Stomach (tissue), 8 donors: ENCODE measurements at regions not wholly inside any gene's neighbourhood (a gene's known extent, or its start where the extent isn't known, plus 50 kb on each side); places are given as distances from the start of the nearest gene placed in this dataset.

Experiments
- DNase-seq, 2 donors: peaks; one replicate each; pipeline versions ENCODE4 v3.0.0 to v3.0.0-alpha.2; 2013 to 2019
- H3K27ac ChIP-seq, 5 donors: fragments of 200-600 bp in 4 of 5; sonication (generic) in 4 of 5; one replicate each; pipeline ENCODE4 v1.5.1; 2013 to 2019; ENCODE audit warnings: mild to moderate bottlenecking in 1 of 5, moderate library complexity in 1 of 5
- H3K27me3 ChIP-seq, 3 donors: fragments of 200-600 bp; sonication (generic); one replicate each; pipeline ENCODE4 v1.5.1; 2017 to 2019; ENCODE audit warnings: mixed run types in 1 of 3
- H3K36me3 ChIP-seq, 4 donors: fragments of 200-600 bp; sonication (generic); 1 replicate in 3 of 4; 2 replicates in 1 of 4; pipeline ENCODE4 v1.5.1; 2016 to 2019
- H3K4me1 ChIP-seq, 4 donors: fragments of 200-600 bp; sonication (generic); one replicate each; pipeline ENCODE4 v1.5.1; 2016 to 2019
- H3K4me3 ChIP-seq, 4 donors: fragments of 200-600 bp; sonication (generic) in 3 of 4; one replicate each; pipeline ENCODE4 v1.5.1; 2016 to 2019; ENCODE audit warnings: mild to moderate bottlenecking in 1 of 4
- H3K9me3 ChIP-seq, 4 donors: fragments of 200-600 bp; sonication (generic); one replicate each; pipeline ENCODE4 v1.5.1; 2016 to 2019
- EP300 ChIP-seq: sonication (generic); formaldehyde crosslinking; IDR thresholded peaks from one replicate; pipeline ENCODE4 v1.6.1; 2017; ENCODE audit warnings: antibody characterized with exemption
- POLR2A ChIP-seq, 4 donors: fragments of 450-650 bp; IDR thresholded peaks; one replicate each; pipeline ENCODE4 v1.6.1; 2016; ENCODE audit warnings: antibody characterized with exemption in 4 of 4, control low read depth in 2 of 4, mild to moderate bottlenecking in 1 of 4, moderate library complexity in 1 of 4
- POLR2AphosphoS5 ChIP-seq, 3 donors: sonication (generic); formaldehyde crosslinking; IDR thresholded peaks; one replicate each; pipeline ENCODE4 v1.6.1; 2016; ENCODE audit warnings: antibody characterized with exemption in 3 of 3
- WGBS, 5 donors: extraction: QIAGEN DNeasy Blood & Tissue Kit in 3 of 5; methylation state at CpG; one replicate each; pipeline versions ENCODE4 v1.1.5 to v1.1.7; 2013 to 2018; 5-methylcytosine and 5-hydroxymethylcytosine counted together
- intact Hi-C: fragments of 100-400 bp; cut with DNase I; formaldehyde crosslinking; loops from one replicate; pipeline ENCODE4 v1.15.1; 2023; ENCODE audit warnings: low total_unique reads
- TF ChIP-seq, protein P1 (sequence below), 7 experiments: fragments of 450-650 bp in 4 of 7; fragments of 200-600 bp in 3 of 7; sonication (generic) in 3 of 7; IDR thresholded peaks; one replicate each; pipeline ENCODE4 v1.5.1; 2016 to 2019; ENCODE audit warnings: antibody characterized with exemption in 7 of 7, control low read depth in 2 of 7, mild to moderate bottlenecking in 1 of 7
- donor health status: healthy with polysubstance abuse.
- donor health status: Bipolar disorder and iron deficiency.
- donor health status: healthy.

DNA sequence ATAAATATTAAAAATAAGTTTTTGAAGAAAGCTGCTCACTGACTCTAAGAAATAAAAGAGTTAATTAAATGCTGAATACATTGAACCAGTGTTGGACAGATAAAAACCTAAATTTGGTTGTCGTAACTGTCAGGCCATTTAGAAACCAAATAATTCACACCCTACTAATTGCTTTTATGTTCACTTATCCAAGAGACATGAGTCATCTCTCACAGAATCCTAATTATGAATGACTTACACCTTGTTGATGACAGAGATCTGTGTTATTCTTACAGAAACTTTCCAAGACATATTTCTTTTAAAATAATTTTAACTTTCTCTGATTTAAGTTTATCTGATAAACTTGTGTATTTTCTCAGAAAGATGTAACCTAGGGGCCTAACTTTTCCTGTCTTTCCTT is 250.7 kb downstream of the IKZF2 start:
- no peaks in the 10 kb centered on the region for H3K36me3 ChIP-seq

DNA sequence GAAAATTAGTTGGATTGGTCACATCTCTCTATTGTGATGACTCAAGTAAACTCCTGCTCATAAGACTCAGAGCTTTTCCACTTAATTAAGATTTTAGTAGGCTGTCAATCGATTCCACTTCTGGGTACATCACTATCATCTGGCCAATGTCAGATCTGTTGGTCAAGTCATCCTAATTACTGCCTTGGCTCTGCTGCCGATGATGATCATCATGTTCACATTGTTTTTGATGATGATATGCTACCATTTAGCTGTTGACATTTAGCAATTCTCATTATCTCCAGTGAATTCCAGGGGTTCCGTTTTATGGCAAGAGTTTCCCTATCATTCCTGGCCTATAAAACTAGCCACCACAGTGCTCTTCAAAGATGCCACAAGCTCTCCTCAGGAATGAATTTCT is 253.4 kb downstream of the IKZF2 start:
- Histone ChIP-seq H3K4me1 (peaks cover 0 to 9% (median 0%) of the 10 kb centered on the region in 4 donors), H3K4me3 (no peak overlapping the region), H3K9me3 (no peaks in the 10 kb centered on the region), H3K27me3 (no peaks in the 10 kb centered on the region), H3K27ac (no peak overlapping the region), H3K36me3 (no peaks in the 10 kb centered on the region)
- TF ChIP-seq EP300: no peak
- TF ChIP-seq, protein P1, sequence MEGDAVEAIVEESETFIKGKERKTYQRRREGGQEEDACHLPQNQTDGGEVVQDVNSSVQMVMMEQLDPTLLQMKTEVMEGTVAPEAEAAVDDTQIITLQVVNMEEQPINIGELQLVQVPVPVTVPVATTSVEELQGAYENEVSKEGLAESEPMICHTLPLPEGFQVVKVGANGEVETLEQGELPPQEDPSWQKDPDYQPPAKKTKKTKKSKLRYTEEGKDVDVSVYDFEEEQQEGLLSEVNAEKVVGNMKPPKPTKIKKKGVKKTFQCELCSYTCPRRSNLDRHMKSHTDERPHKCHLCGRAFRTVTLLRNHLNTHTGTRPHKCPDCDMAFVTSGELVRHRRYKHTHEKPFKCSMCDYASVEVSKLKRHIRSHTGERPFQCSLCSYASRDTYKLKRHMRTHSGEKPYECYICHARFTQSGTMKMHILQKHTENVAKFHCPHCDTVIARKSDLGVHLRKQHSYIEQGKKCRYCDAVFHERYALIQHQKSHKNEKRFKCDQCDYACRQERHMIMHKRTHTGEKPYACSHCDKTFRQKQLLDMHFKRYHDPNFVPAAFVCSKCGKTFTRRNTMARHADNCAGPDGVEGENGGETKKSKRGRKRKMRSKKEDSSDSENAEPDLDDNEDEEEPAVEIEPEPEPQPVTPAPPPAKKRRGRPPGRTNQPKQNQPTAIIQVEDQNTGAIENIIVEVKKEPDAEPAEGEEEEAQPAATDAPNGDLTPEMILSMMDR (IDR thresholded peaks at IDR 0.05): no peak
- TF ChIP-seq POLR2AphosphoS5 (IDR thresholded peaks at IDR 0.05): no peak
- TF ChIP-seq POLR2A (IDR thresholded peaks at IDR 0.05): no peak
- no peak for DNase-seq
- intact Hi-C loops: no loop called here
- WGBS, 5 donors: 86 to 98% (median 94%) methylated on average over 3 of the region's 3 CpGs

More for the DNA sequence above, 250.7 kb downstream of the IKZF2 start:
- Histone ChIP-seq H3K27me3 (no peaks in the 10 kb centered on the region), H3K9me3 (no peaks in the 10 kb centered on the region), H3K4me1 (peaks cover 0 to 9% (median 0%) of the 10 kb centered on the region in 4 donors), H3K27ac (peak overlapping the region in 3 of 5 donors; percentile 58 to 76 (median 68)), H3K4me3 (no peak overlapping the region)
- 52 to 68% (median 56%) methylated on average over 1 of the region's 1 CpG for WGBS, 5 donors
- no peak for DNase-seq
- intact Hi-C loops: no loop called here
- no peak for TF ChIP-seq POLR2AphosphoS5 (IDR thresholded peaks at IDR 0.05)
- TF ChIP-seq POLR2A (IDR thresholded peaks at IDR 0.05): no peak
- TF ChIP-seq, protein P1 (IDR thresholded peaks at IDR 0.05): no peak
- no peak for TF ChIP-seq EP300

DNA sequence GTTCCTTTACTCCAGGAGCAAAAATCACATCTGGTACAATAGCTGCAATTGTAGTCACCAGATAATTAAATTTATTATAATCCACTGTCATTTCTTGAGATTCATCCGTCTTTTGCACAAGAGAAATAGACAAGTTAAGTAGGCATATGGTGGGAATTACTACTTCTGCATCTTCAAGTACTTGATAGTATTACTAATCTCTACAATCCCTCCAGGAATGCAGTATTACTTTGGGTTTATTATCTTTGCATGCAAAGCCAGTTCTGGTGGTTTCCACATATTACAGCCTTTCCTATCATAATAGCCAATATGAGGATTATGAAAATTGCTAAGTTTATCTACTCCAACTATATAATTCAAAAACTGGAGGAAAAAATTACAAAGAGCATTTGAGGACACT is 254.1 kb downstream of the IKZF2 start:
- 90 to 100% (median 94%) methylated on average over 1 of the region's 1 CpG for WGBS, 5 donors
- TF ChIP-seq POLR2AphosphoS5 (IDR thresholded peaks at IDR 0.05) (no peak), POLR2A (IDR thresholded peaks at IDR 0.05) (no peak), EP300 (no peak)
- TF ChIP-seq, protein P1 (IDR thresholded peaks at IDR 0.05): no peak
- intact Hi-C loops: no loop called here

DNA sequence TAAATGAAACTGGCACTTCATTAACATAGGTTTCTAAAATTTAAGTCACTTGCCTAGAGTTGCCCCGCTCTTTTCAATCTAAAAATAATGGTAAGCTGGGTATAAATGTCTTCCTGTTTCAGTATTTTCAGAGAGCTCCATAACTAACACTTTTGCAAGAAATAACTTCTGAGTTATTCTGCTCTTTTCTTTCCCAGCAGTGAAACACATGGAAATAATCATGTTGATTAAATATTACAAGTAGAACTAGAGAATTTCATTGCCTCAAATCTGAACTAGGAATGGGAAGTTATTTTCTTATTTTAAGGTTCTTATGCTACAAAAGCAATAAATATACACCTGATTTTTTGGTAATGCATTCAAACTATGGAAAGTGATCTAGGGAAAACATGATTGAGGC is 257.4 kb downstream of the IKZF2 start:
- intact Hi-C loops: no loop called here
- H3K27me3 ChIP-seq: no peaks in the 10 kb centered on the region
- WGBS, 5 donors: 80 to 96% (median 93%) methylated on average over 1 of the region's 1 CpG
- H3K4me1 ChIP-seq: no peaks in the 10 kb centered on the region
- no peak overlapping the region for H3K27ac ChIP-seq
- H3K36me3 ChIP-seq: no peaks in the 10 kb centered on the region
- DNase-seq: no peak
- TF ChIP-seq POLR2AphosphoS5 (IDR thresholded peaks at IDR 0.05) (no peak), EP300 (no peak), POLR2A (IDR thresholded peaks at IDR 0.05) (no peak)
- TF ChIP-seq, protein P1 (IDR thresholded peaks at IDR 0.05): no peak
- no peak overlapping the region for H3K4me3 ChIP-seq
- no peaks in the 10 kb centered on the region for H3K9me3 ChIP-seq

More for the DNA sequence above, 254.1 kb downstream of the IKZF2 start:
- Histone ChIP-seq H3K4me3 (no peak overlapping the region), H3K9me3 (no peaks in the 10 kb centered on the region), H3K36me3 (no peaks in the 10 kb centered on the region), H3K27me3 (no peaks in the 10 kb centered on the region), H3K4me1 (peaks cover 0 to 5% (median 0%) of the 10 kb centered on the region in 4 donors), H3K27ac (no peak overlapping the region)
- no peak for DNase-seq
